IMR-90 (cell line): ENCODE measurements at regions not wholly inside any gene's neighbourhood (a gene's known extent, or its start where the extent isn't known, plus 50 kb on each side); places are given as distances from the start of the nearest gene placed in this dataset.

Source experiments
- ATAC-seq: fragments of 200-7000 bp; cut with Tn5 transposase; 2 replicates; pipeline ENCODE4 v1.9.1; 2020; ENCODE audit warnings: low read depth, mild to moderate bottlenecking, moderate library complexity
- BruUV-seq: library from RNA; stranded (reverse); fragments of 400-500 nt; replicated peaks from 2 replicates; lab custom pipeline; 2021; lab: Mats Ljungman, UMichigan
- CTCF ChIA-PET: fragments of 300-600 bp; formaldehyde crosslinking; extraction: SDS; loops from one replicate; lab custom pipeline; 2021; ENCODE audit warnings: antibody characterized with exemption; lab: Yijun Ruan, JAX
- POLR2A ChIA-PET: fragments of 300-600 bp; sonication (Branson Sonifier 250); formaldehyde crosslinking; loops from one replicate; lab custom pipeline; 2022; ENCODE audit warnings: antibody characterized with exemption; ENCODE audit not compliant: unreplicated experiment; lab: Charles Lee
- DNase-seq: peaks from one replicate; pipeline ENCODE4 v3.0.0; 2013
- H2AFZ ChIP-seq: replicated peaks from 2 replicates; pipeline ENCODE3; 2013; ENCODE audit warnings: low read length, mild to moderate bottlenecking; ENCODE audit not compliant: poor library complexity
- H2AK5ac ChIP-seq: 2 replicates; pipeline ENCODE4 v1.6.1; 2013; ENCODE audit warnings: low read depth, low read length, inconsistent platforms
- H2AK9ac ChIP-seq: replicated peaks from 2 replicates; pipeline ENCODE3; 2013; ENCODE audit warnings: mild to moderate bottlenecking, low read depth, low read length, moderate library complexity; ENCODE audit not compliant: poor library complexity
- H2BK120ac ChIP-seq: 2 replicates; pipeline ENCODE4 v1.6.1; 2013; ENCODE audit warnings: low read depth, low read length, inconsistent platforms
- H2BK15ac ChIP-seq: 3 replicates; pipeline ENCODE4 v1.6.1; 2013; ENCODE audit warnings: low read depth, low read length, inconsistent platforms
- H2BK20ac ChIP-seq: 2 replicates; pipeline ENCODE4 v1.6.1; 2013; ENCODE audit warnings: low read depth, mild to moderate bottlenecking, inconsistent platforms, low read length, moderate library complexity
- H2BK5ac ChIP-seq: 2 replicates; pipeline ENCODE4 v1.6.1; 2013; ENCODE audit warnings: mild to moderate bottlenecking, low read depth, low read length, inconsistent platforms; ENCODE audit not compliant: poor library complexity, severe bottlenecking
- H3K14ac ChIP-seq: replicated peaks from 2 replicates; pipeline ENCODE4 v1.6.1; 2013; ENCODE audit warnings: low read depth, low read length, inconsistent platforms
- H3K18ac ChIP-seq: 2 replicates; pipeline ENCODE4 v1.6.1; 2013; ENCODE audit warnings: low read depth, low read length, control low read depth
- H3K23ac ChIP-seq: 2 replicates; pipeline ENCODE4 v1.6.1; 2013; ENCODE audit warnings: low read depth, low read length, inconsistent platforms
- H3K27ac ChIP-seq: 2 replicates; pipeline ENCODE4 v1.5.1; 2013; ENCODE audit warnings: mild to moderate bottlenecking, control low read depth, low read length; ENCODE audit not compliant: insufficient read depth
- H3K27me3 ChIP-seq: 2 replicates; pipeline ENCODE4 v1.6.1; 2013; ENCODE audit warnings: low read length; ENCODE audit not compliant: control insufficient read depth, insufficient read depth
- H3K36me3 ChIP-seq: 2 replicates; pipeline ENCODE4 v1.6.1; 2013; ENCODE audit warnings: low read length, mixed read lengths; ENCODE audit not compliant: control insufficient read depth, insufficient read depth
- H3K4ac ChIP-seq: 2 replicates; pipeline ENCODE4 v1.6.1; 2013; ENCODE audit warnings: low read depth, low read length, inconsistent platforms
- H3K4me1 ChIP-seq: 2 replicates; pipeline ENCODE4 v1.6.1; 2013; ENCODE audit warnings: low read length, mixed read lengths; ENCODE audit not compliant: control insufficient read depth, insufficient read depth
- H3K4me2 ChIP-seq: 2 replicates; pipeline ENCODE4 v1.6.1; 2013; ENCODE audit warnings: low read depth, mild to moderate bottlenecking, control low read depth, low read length, moderate library complexity
- H3K4me3 ChIP-seq: 2 replicates; pipeline ENCODE4 v1.5.1; 2013; ENCODE audit warnings: low read depth, mild to moderate bottlenecking, control low read depth, low read length, moderate library complexity; ENCODE audit not compliant: insufficient read depth
- H3K56ac ChIP-seq: 2 replicates; pipeline ENCODE4 v1.6.1; 2013; ENCODE audit warnings: low read length, inconsistent platforms; ENCODE audit not compliant: insufficient read depth; ENCODE audit errors: extremely low read depth
- H3K79me1 ChIP-seq, 2 experiments: 2 replicates each; pipeline ENCODE4 v1.6.1; 2013; ENCODE audit warnings: low read length in 2 of 2, inconsistent platforms in 1 of 2, low read depth in 1 of 2
- H3K9ac ChIP-seq: 2 replicates; pipeline ENCODE4 v1.6.1; 2013; ENCODE audit warnings: low read depth, low read length, control low read depth
- H3K9me1 ChIP-seq: 2 replicates; pipeline ENCODE4 v1.6.1; 2013; ENCODE audit warnings: low read length, inconsistent platforms; ENCODE audit not compliant: insufficient read depth
- H3K9me3 ChIP-seq: 2 replicates; pipeline ENCODE4 v1.6.1; 2013; ENCODE audit warnings: low read length; ENCODE audit not compliant: control insufficient read depth, insufficient read depth
- H4K20me1 ChIP-seq: 2 replicates; pipeline ENCODE4 v1.6.1; 2013; ENCODE audit warnings: low read length, inconsistent platforms; ENCODE audit not compliant: insufficient read depth
- H4K5ac ChIP-seq: 2 replicates; pipeline ENCODE4 v1.6.1; 2013; ENCODE audit warnings: mild to moderate bottlenecking, low read depth, low read length, control low read depth
- H4K8ac ChIP-seq, 2 experiments: 2 replicates each; pipeline ENCODE4 v1.6.1; 2013; ENCODE audit warnings: low read depth in 2 of 2, low read length in 2 of 2, control low read depth in 1 of 2, inconsistent platforms in 1 of 2
- H4K91ac ChIP-seq: 2 replicates; pipeline ENCODE4 v1.6.1; 2013; ENCODE audit warnings: low read depth, low read length, inconsistent platforms; ENCODE audit not compliant: insufficient read depth
- RCOR1 ChIP-seq: IDR thresholded peaks from 2 replicates; pipeline ENCODE4 v1.6.1; 2012; ENCODE audit warnings: mild to moderate bottlenecking, low read length, improper control_type of control experiment; ENCODE audit not compliant: insufficient replicate concordance
- WGBS, 2 experiments: methylation state at CpG; one replicate each; pipeline versions ENCODE4 v1.1.5 to v1.1.7; 2013; ENCODE audit warnings: missing lambda C conversion rate in 2 of 2; ENCODE audit not compliant: insufficient read length in 1 of 2; ENCODE audit errors: extremely low coverage in 2 of 2; 5-methylcytosine and 5-hydroxymethylcytosine counted together
- dilution Hi-C: fragments of 300-500 bp; cut with HindIII; formaldehyde crosslinking; loops from one replicate; pipeline ENCODE4 v1.14.3; 2018; ENCODE audit warnings: low sequenced_read_pairs; ENCODE audit not compliant: unreplicated experiment
- in situ Hi-C: fragments of 300-500 bp; cut with MboI; formaldehyde crosslinking; loops from 3 replicates; pipeline ENCODE4 v1.14.3; 2019; ENCODE audit warnings: low sequenced_read_pairs, inconsistent platforms, mixed read lengths
- intact Hi-C: fragments of 100-400 bp; cut with micrococcal nuclease; formaldehyde crosslinking; loops from 2 replicates; pipeline ENCODE4 v1.10.0; 2022

- no peak overlapping the region for H2BK5ac ChIP-seq
- DNase-seq (no peak), ATAC-seq (no peak)
- no TSS peak for BruUV-seq
- H3K56ac ChIP-seq = no peak overlapping the region
- no peak overlapping the region for H2AK5ac ChIP-seq
- no peak overlapping the region for H2BK15ac ChIP-seq
- ChIA-PET POLR2A (no interaction called here), CTCF (no interaction called here)
- H3K9ac ChIP-seq = no peak overlapping the region
- no peaks in the 10 kb centered on the region for H3K27me3 ChIP-seq
- in situ Hi-C loops = no loop called here
- WGBS, 2 experiments = 0% methylated on average over 1 of the region's 1 CpG; no CpG with 5 or more reads in 1 of the 2 experiments
- H4K8ac ChIP-seq = no peak overlapping the region
- H3K4me2 ChIP-seq = no peak overlapping the region
- no peak overlapping the region for H4K5ac ChIP-seq
- TF ChIP-seq RCOR1 = no peak
- H3K14ac ChIP-seq = no peak overlapping the region
- H3K4me1 ChIP-seq = no peaks in the 10 kb centered on the region
- H3K9me1 ChIP-seq = no peaks in the 10 kb centered on the region
- H3K23ac ChIP-seq = no peak overlapping the region
- H2BK20ac ChIP-seq = no peak overlapping the region
- no peaks in the 10 kb centered on the region for H3K9me3 ChIP-seq
- dilution Hi-C loops = no loop called here
- no peak overlapping the region for H3K4me3 ChIP-seq
- no peak overlapping the region for H4K91ac ChIP-seq
- no peak overlapping the region for H3K18ac ChIP-seq
- H2AFZ ChIP-seq = no peak overlapping the region
- no peak overlapping the region for H2AK9ac ChIP-seq
- H3K27ac ChIP-seq = no peak overlapping the region
- H3K4ac ChIP-seq = no peak overlapping the region
- intact Hi-C loops = no loop called here
- no peaks in the 10 kb centered on the region for H3K79me1 ChIP-seq
- H4K20me1 ChIP-seq = no peaks in the 10 kb centered on the region
- no peaks in the 10 kb centered on the region for H3K36me3 ChIP-seq
- H2BK120ac ChIP-seq = no peak overlapping the region
Observed at GRCh38 chrX:116607776-116608175, 145.0 kb upstream of the CT83 start.
